ENCODE measurements at regions not wholly inside any gene's neighbourhood (a gene's known extent, or its start where the extent isn't known, plus 50 kb on each side); places are given as distances from the start of the nearest gene placed in this dataset.

GRCh38 chr4:81852031-81852715 is 380.5 kb upstream of the RASGEF1B start:
- no peaks in the 10 kb centered on the region for H3K4me1 ChIP-seq (ENCODE audit: control insufficient read depth, insufficient read depth, low read length)
- no peaks in the 10 kb centered on the region for H3K36me3 ChIP-seq (ENCODE audit: insufficient read depth, low read length)
- no peaks in the 10 kb centered on the region for H3K27me3 ChIP-seq (ENCODE audit: control insufficient read depth, insufficient read depth, low read length)
- H3K9ac ChIP-seq (ENCODE audit: low read depth, low read length) = no peak overlapping the region
- no peak overlapping the region for H3K4me3 ChIP-seq (ENCODE audit: low read length)
- H3K4me2 ChIP-seq (ENCODE audit: low read length) = no peak overlapping the region
- H3K9me3 ChIP-seq (replicated peaks; ENCODE audit: low read length) = no peaks in the 10 kb centered on the region

- H3K4me1 ChIP-seq (ENCODE audit: control insufficient read depth, insufficient read depth, low read length) = no peaks in the 10 kb centered on the region
- no peaks in the 10 kb centered on the region for H3K9me3 ChIP-seq (replicated peaks; ENCODE audit: low read length)
- no peaks in the 10 kb centered on the region for H3K27me3 ChIP-seq (ENCODE audit: control insufficient read depth, insufficient read depth, low read length)
- no peaks in the 10 kb centered on the region for H3K36me3 ChIP-seq (ENCODE audit: insufficient read depth, low read length)
- H3K4me2 ChIP-seq (ENCODE audit: low read length) = no peak overlapping the region
- no peak overlapping the region for H3K4me3 ChIP-seq (ENCODE audit: low read length)
- no peak overlapping the region for H3K9ac ChIP-seq (ENCODE audit: low read depth, low read length)
These were observed 379.0 kb upstream of the RASGEF1B start for GRCh38 chr4:81850701-81851100.

- Histone ChIP-seq H3K9ac (ENCODE audit: low read depth, low read length) (no peak overlapping the region), H3K4me2 (ENCODE audit: low read length) (no peak overlapping the region), H3K9me3 (replicated peaks; ENCODE audit: low read length) (no peaks in the 10 kb centered on the region), H3K4me3 (ENCODE audit: low read length) (no peak overlapping the region), H3K36me3 (ENCODE audit: insufficient read depth, low read length) (no peaks in the 10 kb centered on the region), H3K4me1 (ENCODE audit: control insufficient read depth, insufficient read depth, low read length) (no peaks in the 10 kb centered on the region), H3K27me3 (ENCODE audit: control insufficient read depth, insufficient read depth, low read length) (peaks cover 5% of the 10 kb centered on the region)
These were observed 374.1 kb upstream of the RASGEF1B start for GRCh38 chr4:81845761-81846160.

- Histone ChIP-seq H3K36me3 (ENCODE audit: insufficient read depth, low read length) (no peaks in the 10 kb centered on the region), H3K4me2 (ENCODE audit: low read length) (no peak overlapping the region), H3K4me3 (ENCODE audit: low read length) (no peak overlapping the region), H3K4me1 (ENCODE audit: control insufficient read depth, insufficient read depth, low read length) (no peaks in the 10 kb centered on the region), H3K9me3 (replicated peaks; ENCODE audit: low read length) (no peaks in the 10 kb centered on the region), H3K9ac (ENCODE audit: low read depth, low read length) (no peak overlapping the region), H3K27me3 (ENCODE audit: control insufficient read depth, insufficient read depth, low read length) (peaks cover 5% of the 10 kb centered on the region)
These were observed 373.6 kb upstream of the RASGEF1B start for GRCh38 chr4:81845273-81845672.

GRCh38 chr4:81844717-81845116 is 373.0 kb upstream of the RASGEF1B start:
- Histone ChIP-seq H3K9ac (ENCODE audit: low read depth, low read length) (no peak overlapping the region), H3K4me3 (ENCODE audit: low read length) (no peak overlapping the region), H3K27me3 (ENCODE audit: control insufficient read depth, insufficient read depth, low read length) (peaks cover 5% of the 10 kb centered on the region), H3K4me1 (ENCODE audit: control insufficient read depth, insufficient read depth, low read length) (no peaks in the 10 kb centered on the region), H3K36me3 (ENCODE audit: insufficient read depth, low read length) (no peaks in the 10 kb centered on the region), H3K9me3 (replicated peaks; ENCODE audit: low read length) (no peaks in the 10 kb centered on the region), H3K4me2 (ENCODE audit: low read length) (no peak overlapping the region)

GRCh38 chr4:81839347-81840042 is 367.8 kb upstream of the RASGEF1B start:
- Histone ChIP-seq H3K4me2 (ENCODE audit: low read length) (no peak overlapping the region), H3K27me3 (ENCODE audit: control insufficient read depth, insufficient read depth, low read length) (no peaks in the 10 kb centered on the region), H3K4me1 (ENCODE audit: control insufficient read depth, insufficient read depth, low read length) (no peaks in the 10 kb centered on the region), H3K4me3 (ENCODE audit: low read length) (no peak overlapping the region), H3K9me3 (replicated peaks; ENCODE audit: low read length) (no peaks in the 10 kb centered on the region), H3K9ac (ENCODE audit: low read depth, low read length) (no peak overlapping the region), H3K36me3 (ENCODE audit: insufficient read depth, low read length) (no peaks in the 10 kb centered on the region)

GRCh38 chr4:81838586-81838985 is 366.9 kb upstream of the RASGEF1B start:
- Histone ChIP-seq H3K9me3 (replicated peaks; ENCODE audit: low read length) (no peaks in the 10 kb centered on the region), H3K36me3 (ENCODE audit: insufficient read depth, low read length) (no peaks in the 10 kb centered on the region), H3K4me3 (ENCODE audit: low read length) (no peak overlapping the region), H3K27me3 (ENCODE audit: control insufficient read depth, insufficient read depth, low read length) (no peaks in the 10 kb centered on the region), H3K4me1 (ENCODE audit: control insufficient read depth, insufficient read depth, low read length) (no peaks in the 10 kb centered on the region), H3K9ac (ENCODE audit: low read depth, low read length) (no peak overlapping the region), H3K4me2 (ENCODE audit: low read length) (no peak overlapping the region)

- no peaks in the 10 kb centered on the region for H3K27me3 ChIP-seq (ENCODE audit: control insufficient read depth, insufficient read depth, low read length)
- H3K4me1 ChIP-seq (ENCODE audit: control insufficient read depth, insufficient read depth, low read length) = no peaks in the 10 kb centered on the region
- no peaks in the 10 kb centered on the region for H3K9me3 ChIP-seq (replicated peaks; ENCODE audit: low read length)
- H3K9ac ChIP-seq (ENCODE audit: low read depth, low read length) = no peak overlapping the region
- H3K36me3 ChIP-seq (ENCODE audit: insufficient read depth, low read length) = no peaks in the 10 kb centered on the region
- no peak overlapping the region for H3K4me2 ChIP-seq (ENCODE audit: low read length)
- H3K4me3 ChIP-seq (ENCODE audit: low read length) = no peak overlapping the region
These were observed 365.0 kb upstream of the RASGEF1B start for GRCh38 chr4:81836716-81837115.

GRCh38 chr4:81833576-81833975 is 361.9 kb upstream of the RASGEF1B start:
- Histone ChIP-seq H3K9ac (ENCODE audit: low read depth, low read length) (no peak overlapping the region), H3K27me3 (ENCODE audit: control insufficient read depth, insufficient read depth, low read length) (no peaks in the 10 kb centered on the region), H3K36me3 (ENCODE audit: insufficient read depth, low read length) (no peaks in the 10 kb centered on the region), H3K4me3 (ENCODE audit: low read length) (no peak overlapping the region), H3K4me2 (ENCODE audit: low read length) (no peak overlapping the region), H3K4me1 (ENCODE audit: control insufficient read depth, insufficient read depth, low read length) (no peaks in the 10 kb centered on the region), H3K9me3 (replicated peaks; ENCODE audit: low read length) (no peaks in the 10 kb centered on the region)

GRCh38 chr4:81828991-81829390 is 357.3 kb upstream of the RASGEF1B start:
- Histone ChIP-seq H3K27me3 (ENCODE audit: control insufficient read depth, insufficient read depth, low read length) (no peaks in the 10 kb centered on the region), H3K4me1 (ENCODE audit: control insufficient read depth, insufficient read depth, low read length) (no peaks in the 10 kb centered on the region), H3K36me3 (ENCODE audit: insufficient read depth, low read length) (no peaks in the 10 kb centered on the region), H3K9me3 (replicated peaks; ENCODE audit: low read length) (no peaks in the 10 kb centered on the region), H3K4me3 (ENCODE audit: low read length) (no peak overlapping the region), H3K4me2 (ENCODE audit: low read length) (no peak overlapping the region), H3K9ac (ENCODE audit: low read depth, low read length) (no peak overlapping the region)

- H3K27me3 ChIP-seq (ENCODE audit: control insufficient read depth, insufficient read depth, low read length) = no peaks in the 10 kb centered on the region
- no peak overlapping the region for H3K4me3 ChIP-seq (ENCODE audit: low read length)
- no peak overlapping the region for H3K4me2 ChIP-seq (ENCODE audit: low read length)
- H3K36me3 ChIP-seq (ENCODE audit: insufficient read depth, low read length) = no peaks in the 10 kb centered on the region
- no peaks in the 10 kb centered on the region for H3K4me1 ChIP-seq (ENCODE audit: control insufficient read depth, insufficient read depth, low read length)
- H3K9me3 ChIP-seq (replicated peaks; ENCODE audit: low read length) = no peaks in the 10 kb centered on the region
- H3K9ac ChIP-seq (ENCODE audit: low read depth, low read length) = no peak overlapping the region
These were observed 356.0 kb upstream of the RASGEF1B start for GRCh38 chr4:81827577-81828202.

All from skeletal muscle satellite cell (primary cell).